GM12872 (cell line): ENCODE measurements at regions not wholly inside any gene's neighbourhood (a gene's known extent, or its start where the extent isn't known, plus 50 kb on each side); places are given as distances from the start of the nearest gene placed in this dataset.

Experiments used
- TF ChIP-seq, protein P1 (sequence below): IDR thresholded peaks from 3 replicates; pipeline ENCODE4 v1.5.1; 2011; ENCODE audit warnings: low read depth, mild to moderate bottlenecking, low read length, moderate library complexity; ENCODE audit not compliant: insufficient read depth

- TF ChIP-seq, protein P1, sequence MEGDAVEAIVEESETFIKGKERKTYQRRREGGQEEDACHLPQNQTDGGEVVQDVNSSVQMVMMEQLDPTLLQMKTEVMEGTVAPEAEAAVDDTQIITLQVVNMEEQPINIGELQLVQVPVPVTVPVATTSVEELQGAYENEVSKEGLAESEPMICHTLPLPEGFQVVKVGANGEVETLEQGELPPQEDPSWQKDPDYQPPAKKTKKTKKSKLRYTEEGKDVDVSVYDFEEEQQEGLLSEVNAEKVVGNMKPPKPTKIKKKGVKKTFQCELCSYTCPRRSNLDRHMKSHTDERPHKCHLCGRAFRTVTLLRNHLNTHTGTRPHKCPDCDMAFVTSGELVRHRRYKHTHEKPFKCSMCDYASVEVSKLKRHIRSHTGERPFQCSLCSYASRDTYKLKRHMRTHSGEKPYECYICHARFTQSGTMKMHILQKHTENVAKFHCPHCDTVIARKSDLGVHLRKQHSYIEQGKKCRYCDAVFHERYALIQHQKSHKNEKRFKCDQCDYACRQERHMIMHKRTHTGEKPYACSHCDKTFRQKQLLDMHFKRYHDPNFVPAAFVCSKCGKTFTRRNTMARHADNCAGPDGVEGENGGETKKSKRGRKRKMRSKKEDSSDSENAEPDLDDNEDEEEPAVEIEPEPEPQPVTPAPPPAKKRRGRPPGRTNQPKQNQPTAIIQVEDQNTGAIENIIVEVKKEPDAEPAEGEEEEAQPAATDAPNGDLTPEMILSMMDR = no peak
These were observed 1190.9 kb upstream of the PRMT6 start for GRCh38 chr1:105865546-105865945.

DNA sequence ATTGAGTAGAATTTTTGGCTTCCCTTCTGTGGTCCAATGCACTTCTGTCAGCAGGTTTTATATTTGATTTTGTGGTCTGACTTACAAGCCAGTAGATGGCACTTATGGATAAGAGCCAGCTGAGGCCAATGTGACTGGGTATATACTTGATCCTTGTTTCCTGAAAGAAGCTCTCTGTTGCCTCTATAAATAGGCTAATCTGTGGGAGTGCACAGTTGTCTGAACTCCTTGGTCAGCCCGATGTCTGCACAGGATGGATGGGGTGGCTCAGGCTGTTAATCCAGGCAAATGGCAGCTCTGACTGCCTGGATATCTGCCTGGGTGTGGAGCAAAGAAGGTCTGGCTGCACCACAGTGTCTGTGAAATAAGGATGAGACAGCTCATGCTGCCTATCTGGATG, 1183.7 kb upstream of the PRMT6 start:
- TF ChIP-seq, protein P1 = no peak

DNA sequence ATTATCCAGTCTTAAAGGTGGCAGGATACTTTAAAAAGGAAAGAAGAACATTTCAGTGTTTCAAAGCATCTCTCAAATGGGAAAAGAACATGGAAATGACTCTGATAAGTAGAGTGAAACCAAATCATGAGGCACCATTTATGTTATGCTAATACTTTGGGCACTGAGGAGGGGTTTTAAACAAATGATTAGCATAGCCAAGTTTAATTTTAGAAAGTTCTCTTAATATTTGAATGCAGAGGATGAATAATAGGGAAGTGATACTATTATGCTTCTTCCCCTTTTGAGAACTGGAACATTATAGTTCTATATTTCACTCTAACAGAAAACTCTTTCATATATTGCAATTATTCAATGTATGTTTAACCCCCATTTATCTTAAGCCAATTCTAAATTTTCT, 1181.9 kb upstream of the PRMT6 start:
- TF ChIP-seq, protein P1 = no peak

GRCh38 chr1:105886309-105886708, 1170.2 kb upstream of the PRMT6 start:
- TF ChIP-seq, protein P1 = no peak

DNA sequence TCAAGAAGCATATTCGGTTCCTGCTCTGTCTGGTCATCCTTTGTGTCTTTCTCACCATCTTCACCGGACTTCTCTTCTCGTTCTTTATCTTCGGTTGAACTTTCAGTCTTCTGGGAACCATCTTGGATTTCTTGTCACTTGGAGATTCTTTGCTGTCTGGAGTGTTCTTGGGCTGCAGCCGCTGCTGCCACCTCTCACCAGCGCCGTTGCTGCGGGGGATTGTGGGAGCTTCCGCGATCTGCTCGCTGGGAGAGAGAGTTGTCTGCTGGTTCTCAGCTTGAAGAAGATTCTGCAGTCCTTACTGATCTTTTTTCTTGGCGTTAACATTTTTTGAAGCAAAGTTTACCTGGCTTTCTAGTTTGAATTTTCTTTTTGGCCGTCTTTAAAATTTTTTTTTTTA, 1165.2 kb upstream of the PRMT6 start:
- TF ChIP-seq, protein P1 = no peak

GRCh38 chr1:105894006-105894405, 1162.5 kb upstream of the PRMT6 start:
- TF ChIP-seq, protein P1 = no peak

- TF ChIP-seq, protein P1 = no peak; the same call in 2 of the 3 replicates
These were observed 1146.7 kb upstream of the PRMT6 start for GRCh38 chr1:105909811-105910210.

GRCh38 chr1:105914403-105914802, 1142.1 kb upstream of the PRMT6 start:
- TF ChIP-seq, protein P1 = no peak
